B cell (primary cell): ENCODE measurements at regions not wholly inside any gene's neighbourhood (a gene's known extent, or its start where the extent isn't known, plus 50 kb on each side); places are given as distances from the start of the nearest gene placed in this dataset.

ENCODE experiments used
- CTCF ChIP-seq: fragments of 200-600 bp; IDR thresholded peaks from one replicate; pipeline ENCODE4 v1.8.0; 2022; ENCODE audit warnings: antibody characterized with exemption, mild to moderate bottlenecking
- EZH2 ChIP-seq: IDR thresholded peaks from 2 replicates; pipeline ENCODE4 v1.6.1; 2012; ENCODE audit warnings: borderline replicate concordance, low read depth, mild to moderate bottlenecking, moderate library complexity, low read length; ENCODE audit not compliant: insufficient read depth, poor library complexity, severe bottlenecking

- TF ChIP-seq CTCF (no peak), EZH2 (no peak)
Measured at GRCh38 chr1:193589597-193590040, 403.2 kb upstream of the B3GALT2 start.
